Activated naive CD8-positive, alpha-beta T cell (primary cell): ENCODE measurements at regions not wholly inside any gene's neighbourhood (a gene's known extent, or its start where the extent isn't known, plus 50 kb on each side); places are given as distances from the start of the nearest gene placed in this dataset.

Experiments used
- H3K27ac Mint-ChIP-seq: one replicate; pipeline ENCODE4 v1.8.0; 2021; ENCODE audit warnings: mixed read lengths
- H3K27me3 Mint-ChIP-seq: one replicate; pipeline ENCODE4 v1.8.0; 2021; ENCODE audit warnings: mixed read lengths
- H3K36me3 Mint-ChIP-seq: one replicate; pipeline ENCODE4 v1.8.0; 2021; ENCODE audit warnings: mixed read lengths
- H3K4me1 Mint-ChIP-seq: one replicate; pipeline ENCODE4 v1.8.0; 2021; ENCODE audit warnings: low read depth, mixed read lengths
- H3K4me3 Mint-ChIP-seq: one replicate; pipeline ENCODE4 v1.8.0; 2021; ENCODE audit warnings: mild to moderate bottlenecking, mixed read lengths
- H3K9me3 Mint-ChIP-seq: one replicate; pipeline ENCODE4 v1.8.0; 2021; ENCODE audit warnings: low read depth, mixed read lengths

GRCh38 chr1:59051007-59051406 lies 245.9 kb upstream of the FGGY start:
- H3K36me3 Mint-ChIP-seq: peaks cover 10% of the 10 kb centered on the region
- no peak overlapping the region for H3K4me3 Mint-ChIP-seq
- no peaks in the 10 kb centered on the region for H3K9me3 Mint-ChIP-seq
- no peak overlapping the region for H3K27ac Mint-ChIP-seq
- peaks cover 22% of the 10 kb centered on the region for H3K4me1 Mint-ChIP-seq
- H3K27me3 Mint-ChIP-seq: no peaks in the 10 kb centered on the region

- Mint-ChIP-seq H3K9me3 (no peaks in the 10 kb centered on the region), H3K27ac (no peak overlapping the region), H3K4me3 (no peak overlapping the region), H3K27me3 (no peaks in the 10 kb centered on the region), H3K4me1 (peaks cover 10% of the 10 kb centered on the region), H3K36me3 (peaks cover 10% of the 10 kb centered on the region)
Measured at GRCh38 chr1:59052166-59052590, 244.7 kb upstream of the FGGY start.

GRCh38 chr1:59054172-59054571 lies 242.7 kb upstream of the FGGY start:
- H3K9me3 Mint-ChIP-seq: no peaks in the 10 kb centered on the region
- no peak overlapping the region for H3K27ac Mint-ChIP-seq
- no peaks in the 10 kb centered on the region for H3K4me1 Mint-ChIP-seq
- no peak overlapping the region for H3K4me3 Mint-ChIP-seq
- peaks cover 8% of the 10 kb centered on the region for H3K36me3 Mint-ChIP-seq
- no peaks in the 10 kb centered on the region for H3K27me3 Mint-ChIP-seq

GRCh38 chr1:59055908-59056719 lies 240.8 kb upstream of the FGGY start:
- no peak overlapping the region for H3K4me3 Mint-ChIP-seq
- peaks cover 8% of the 10 kb centered on the region for H3K36me3 Mint-ChIP-seq
- H3K27ac Mint-ChIP-seq: no peak overlapping the region
- H3K9me3 Mint-ChIP-seq: no peaks in the 10 kb centered on the region
- H3K27me3 Mint-ChIP-seq: no peaks in the 10 kb centered on the region
- no peaks in the 10 kb centered on the region for H3K4me1 Mint-ChIP-seq

GRCh38 chr1:59057211-59057694 lies 239.6 kb upstream of the FGGY start:
- H3K27me3 Mint-ChIP-seq: no peaks in the 10 kb centered on the region
- no peak overlapping the region for H3K4me3 Mint-ChIP-seq
- no peak overlapping the region for H3K27ac Mint-ChIP-seq

GRCh38 chr1:59057796-59058195 lies 239.1 kb upstream of the FGGY start:
- no peak overlapping the region for H3K27ac Mint-ChIP-seq
- H3K27me3 Mint-ChIP-seq: no peaks in the 10 kb centered on the region
- no peak overlapping the region for H3K4me3 Mint-ChIP-seq
- peaks cover 8% of the 10 kb centered on the region for H3K36me3 Mint-ChIP-seq
- no peaks in the 10 kb centered on the region for H3K9me3 Mint-ChIP-seq
- peaks cover 13% of the 10 kb centered on the region for H3K4me1 Mint-ChIP-seq

More at GRCh38 chr1:59057211-59057694, 239.6 kb upstream of the FGGY start:
- peaks cover 8% of the 10 kb centered on the region for H3K36me3 Mint-ChIP-seq
- H3K9me3 Mint-ChIP-seq: no peaks in the 10 kb centered on the region
- peaks cover 7% of the 10 kb centered on the region for H3K4me1 Mint-ChIP-seq

- no peaks in the 10 kb centered on the region for H3K27me3 Mint-ChIP-seq
- no peaks in the 10 kb centered on the region for H3K9me3 Mint-ChIP-seq
- no peak overlapping the region for H3K27ac Mint-ChIP-seq
- H3K36me3 Mint-ChIP-seq: peaks cover 8% of the 10 kb centered on the region
- no peak overlapping the region for H3K4me3 Mint-ChIP-seq
- H3K4me1 Mint-ChIP-seq: peaks cover 23% of the 10 kb centered on the region
Measured at GRCh38 chr1:59058665-59059439, 238.0 kb upstream of the FGGY start.

- H3K36me3 Mint-ChIP-seq: no peaks in the 10 kb centered on the region
- no peak overlapping the region for H3K27ac Mint-ChIP-seq
- H3K27me3 Mint-ChIP-seq: no peaks in the 10 kb centered on the region
- H3K9me3 Mint-ChIP-seq: no peaks in the 10 kb centered on the region
- H3K4me3 Mint-ChIP-seq: no peak overlapping the region
- H3K4me1 Mint-ChIP-seq: peaks cover 35% of the 10 kb centered on the region
Measured at GRCh38 chr1:59061876-59062275, 235.0 kb upstream of the FGGY start.

- H3K27me3 Mint-ChIP-seq: no peaks in the 10 kb centered on the region
Measured at GRCh38 chr1:59062743-59063142, 234.2 kb upstream of the FGGY start.

GRCh38 chr1:59063501-59063900 lies 233.4 kb upstream of the FGGY start:
- H3K4me1 Mint-ChIP-seq: peaks cover 35% of the 10 kb centered on the region
- no peaks in the 10 kb centered on the region for H3K9me3 Mint-ChIP-seq
- no peak overlapping the region for H3K4me3 Mint-ChIP-seq
- H3K27ac Mint-ChIP-seq: peak overlapping the region; percentile 79
- no peaks in the 10 kb centered on the region for H3K36me3 Mint-ChIP-seq
- H3K27me3 Mint-ChIP-seq: no peaks in the 10 kb centered on the region

More at GRCh38 chr1:59062743-59063142, 234.2 kb upstream of the FGGY start:
- no peak overlapping the region for H3K4me3 Mint-ChIP-seq
- no peaks in the 10 kb centered on the region for H3K9me3 Mint-ChIP-seq
- H3K27ac Mint-ChIP-seq: peak overlapping the region; percentile 79
- H3K36me3 Mint-ChIP-seq: no peaks in the 10 kb centered on the region
- peaks cover 35% of the 10 kb centered on the region for H3K4me1 Mint-ChIP-seq

GRCh38 chr1:59064592-59064991 lies 232.3 kb upstream of the FGGY start:
- Mint-ChIP-seq H3K27ac (peak overlapping the region; percentile 46), H3K9me3 (no peaks in the 10 kb centered on the region), H3K4me3 (no peak overlapping the region), H3K4me1 (peaks cover 35% of the 10 kb centered on the region), H3K36me3 (no peaks in the 10 kb centered on the region), H3K27me3 (no peaks in the 10 kb centered on the region)

GRCh38 chr1:59066236-59066635 lies 230.7 kb upstream of the FGGY start:
- H3K4me1 Mint-ChIP-seq: peaks cover 45% of the 10 kb centered on the region
- H3K4me3 Mint-ChIP-seq: no peak overlapping the region
- no peaks in the 10 kb centered on the region for H3K27me3 Mint-ChIP-seq
- no peaks in the 10 kb centered on the region for H3K36me3 Mint-ChIP-seq
- no peak overlapping the region for H3K27ac Mint-ChIP-seq
- H3K9me3 Mint-ChIP-seq: no peaks in the 10 kb centered on the region

GRCh38 chr1:59070610-59071009 lies 226.3 kb upstream of the FGGY start:
- Mint-ChIP-seq H3K36me3 (no peaks in the 10 kb centered on the region), H3K27ac (peak overlapping the region; percentile 64), H3K27me3 (no peaks in the 10 kb centered on the region), H3K9me3 (no peaks in the 10 kb centered on the region), H3K4me1 (peaks cover 26% of the 10 kb centered on the region), H3K4me3 (peak overlapping the region; percentile 23)

GRCh38 chr1:59071289-59071688 lies 225.6 kb upstream of the FGGY start:
- peak overlapping the region; percentile 74 for H3K27ac Mint-ChIP-seq
- H3K27me3 Mint-ChIP-seq: no peaks in the 10 kb centered on the region
- H3K9me3 Mint-ChIP-seq: no peaks in the 10 kb centered on the region
- no peaks in the 10 kb centered on the region for H3K36me3 Mint-ChIP-seq
- peak overlapping the region; percentile 59 for H3K4me3 Mint-ChIP-seq
- peaks cover 26% of the 10 kb centered on the region for H3K4me1 Mint-ChIP-seq

GRCh38 chr1:59071876-59072582 lies 224.9 kb upstream of the FGGY start:
- H3K27me3 Mint-ChIP-seq: no peaks in the 10 kb centered on the region
- H3K36me3 Mint-ChIP-seq: no peaks in the 10 kb centered on the region
- H3K4me1 Mint-ChIP-seq: peaks cover 26% of the 10 kb centered on the region
- H3K27ac Mint-ChIP-seq: peak overlapping the region; percentile 74
- peak overlapping the region; percentile 59 for H3K4me3 Mint-ChIP-seq
- no peaks in the 10 kb centered on the region for H3K9me3 Mint-ChIP-seq
